ENCODE measurements at regions not wholly inside any gene's neighbourhood (a gene's known extent, or its start where the extent isn't known, plus 50 kb on each side); places are given as distances from the start of the nearest gene placed in this dataset.

DNA sequence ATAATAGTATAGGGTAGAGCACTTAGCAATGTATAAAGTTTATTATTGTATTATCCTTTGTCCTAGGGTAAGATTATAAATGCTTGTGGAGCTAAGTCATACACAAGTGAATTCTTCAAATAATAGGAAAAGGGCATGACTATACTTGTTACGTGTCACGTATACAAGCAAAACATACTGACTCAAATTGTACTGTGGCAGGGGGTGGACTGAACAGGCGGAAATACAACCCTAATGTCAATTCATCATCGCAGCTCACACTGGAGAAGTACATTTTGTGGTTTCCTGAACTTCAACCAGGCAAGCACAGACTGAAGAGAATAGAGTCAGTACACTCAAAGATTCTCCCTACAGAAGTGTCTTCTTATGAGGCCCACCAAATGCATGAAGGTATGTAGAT lies 201.0 kb downstream of the MBD2 start:
- DNase-seq (ENCODE audit: extremely low read depth, low read depth), result no peak

DNA sequence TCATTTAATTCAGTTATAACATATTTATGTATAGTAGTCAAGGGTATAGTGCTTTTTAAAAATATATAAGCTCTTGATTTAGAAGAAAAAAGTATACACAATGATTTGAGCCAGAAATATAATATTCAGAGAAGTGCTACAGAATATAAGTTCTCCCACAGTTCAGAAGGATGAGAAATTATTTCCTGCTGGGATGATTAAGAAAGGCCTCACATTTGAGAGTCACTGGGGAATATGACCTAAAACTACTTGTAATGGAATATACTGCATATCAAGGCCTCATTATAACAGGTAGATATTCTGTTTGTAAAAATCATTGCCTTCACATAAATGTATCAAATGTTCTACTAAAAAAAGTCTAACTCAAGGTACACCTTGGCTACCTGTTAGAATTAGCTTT lies 203.5 kb downstream of the MBD2 start:
- DNase-seq (ENCODE audit: extremely low read depth, low read depth), result no peak

DNA sequence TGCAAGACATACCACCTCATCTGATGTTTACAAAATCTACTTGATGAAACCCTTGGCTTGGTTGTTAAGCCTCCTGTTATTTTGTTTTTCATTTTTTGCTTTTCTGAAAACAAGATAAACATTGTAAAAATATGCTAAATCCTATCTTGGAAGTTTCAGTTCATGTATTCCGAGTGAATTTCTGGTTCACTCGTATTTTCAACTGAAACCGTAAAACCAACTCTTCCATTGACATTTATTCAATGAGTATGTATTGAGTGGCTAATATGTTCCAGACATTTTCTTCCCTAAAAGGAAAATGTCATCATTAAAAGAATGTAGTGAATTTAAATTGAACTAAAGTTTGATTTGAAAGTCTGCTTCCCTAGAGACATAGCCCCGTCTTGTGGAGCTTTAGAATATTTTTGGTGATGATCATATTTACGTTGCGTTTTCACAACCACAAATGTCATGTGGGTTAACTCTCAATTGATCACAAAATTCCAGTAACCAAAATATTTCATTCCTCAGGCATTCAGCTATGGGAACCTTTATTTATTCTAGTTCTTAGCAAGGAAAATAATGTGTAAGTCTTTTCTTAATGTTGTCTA lies 204.2 kb downstream of the MBD2 start:
- DNase-seq (ENCODE audit: extremely low read depth, low read depth), result no peak

DNA sequence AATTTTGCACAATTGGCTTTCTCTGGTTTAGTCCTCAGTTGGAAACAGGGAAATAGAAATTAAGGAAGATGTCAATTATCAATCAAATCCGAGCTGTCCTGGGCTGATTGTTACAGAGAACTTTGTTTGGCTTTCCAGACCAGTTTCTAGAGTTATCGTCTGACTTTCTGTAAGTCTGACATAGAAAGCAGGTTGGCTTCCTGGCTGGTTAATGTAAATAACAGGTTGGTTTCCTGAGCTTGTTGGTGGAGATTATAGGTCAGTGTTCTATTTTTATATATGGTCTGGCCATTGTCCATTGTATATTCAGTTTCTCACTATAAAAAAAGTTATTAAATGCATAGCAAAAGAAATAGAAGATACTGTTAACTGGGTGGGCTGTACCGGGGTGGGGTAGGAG lies 204.8 kb downstream of the MBD2 start:
- DNase-seq (ENCODE audit: extremely low read depth, low read depth), result no peak

DNA sequence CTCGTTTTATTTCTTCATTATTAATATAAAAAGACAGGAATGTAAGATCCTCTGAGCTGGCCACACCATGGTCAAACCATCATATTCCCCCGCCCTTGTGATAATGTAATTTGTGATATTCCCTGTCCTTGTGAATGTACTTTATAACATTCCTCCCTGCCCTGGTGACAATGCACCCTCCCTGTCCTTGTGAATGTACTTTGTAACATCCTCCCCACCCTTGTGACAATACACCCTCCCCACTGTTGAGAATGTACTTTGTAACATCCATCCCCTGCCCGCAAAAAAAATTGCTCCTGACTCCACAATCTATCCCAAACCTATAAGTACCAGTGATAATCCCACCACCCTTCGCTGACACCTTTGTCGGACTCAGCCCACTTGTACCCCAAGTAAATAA lies 211.0 kb downstream of the MBD2 start:
- DNase-seq (ENCODE audit: extremely low read depth, low read depth), result no peak

DNA sequence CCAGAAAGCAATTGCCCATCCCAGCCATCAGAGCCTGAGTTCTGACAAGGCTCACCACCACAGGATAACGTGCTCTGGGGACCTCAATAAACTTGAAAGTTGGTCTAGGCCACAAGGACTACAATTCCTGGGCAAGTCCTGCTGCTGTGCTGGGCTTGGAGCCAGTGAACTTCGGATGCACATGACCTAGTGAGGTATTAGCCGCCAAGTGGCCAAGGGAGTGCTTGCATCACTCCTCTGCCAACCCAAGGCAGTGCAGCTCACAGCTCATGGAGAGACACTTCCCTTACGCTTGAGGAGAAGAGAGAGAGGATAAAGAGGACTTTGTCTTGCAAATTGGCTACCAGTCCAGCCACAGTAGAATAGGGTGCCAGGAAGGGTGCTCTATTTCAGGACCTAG lies 219.6 kb downstream of the MBD2 start:
- DNase-seq (ENCODE audit: extremely low read depth, low read depth), result no peak

DNA sequence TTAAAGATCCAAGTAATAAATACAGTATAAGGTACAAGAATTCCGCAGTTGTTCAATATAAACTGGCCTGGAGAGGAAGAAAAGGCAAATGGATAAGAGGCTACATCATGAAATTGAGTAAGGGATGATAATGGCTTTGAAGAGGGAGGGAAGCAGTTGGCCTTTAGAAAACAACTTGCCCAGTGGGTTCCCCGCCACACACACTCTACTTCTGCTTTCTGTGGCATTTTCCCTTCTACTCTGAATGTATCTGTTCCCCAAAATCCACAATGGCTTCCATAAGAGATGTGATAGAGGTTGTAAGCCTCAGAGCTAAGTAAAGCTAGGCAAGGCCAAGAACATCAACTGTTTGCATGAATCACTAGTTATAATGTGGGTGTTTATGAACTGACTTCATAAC lies 221.3 kb downstream of the MBD2 start:
- DNase-seq (ENCODE audit: extremely low read depth, low read depth), result no peak

DNA sequence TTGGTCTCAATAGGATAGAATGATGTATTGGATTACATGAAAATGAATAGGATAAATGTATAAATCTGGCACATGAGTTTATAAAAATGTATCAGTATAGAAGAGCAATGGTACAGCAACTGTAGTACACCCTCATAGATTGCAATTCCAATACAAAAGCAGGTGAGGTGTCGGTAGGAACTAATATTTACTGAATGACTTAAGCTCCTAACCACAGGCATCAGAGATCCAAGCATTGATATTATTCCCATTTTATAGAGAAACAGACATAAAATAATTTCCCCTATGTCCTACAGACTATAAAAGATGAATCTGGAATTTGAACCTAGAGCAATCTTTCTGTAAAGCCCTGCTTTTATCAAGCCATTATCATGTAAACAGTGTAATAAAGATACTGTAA lies 227.4 kb downstream of the MBD2 start:
- no peak for DNase-seq (ENCODE audit: extremely low read depth, low read depth)

DNA sequence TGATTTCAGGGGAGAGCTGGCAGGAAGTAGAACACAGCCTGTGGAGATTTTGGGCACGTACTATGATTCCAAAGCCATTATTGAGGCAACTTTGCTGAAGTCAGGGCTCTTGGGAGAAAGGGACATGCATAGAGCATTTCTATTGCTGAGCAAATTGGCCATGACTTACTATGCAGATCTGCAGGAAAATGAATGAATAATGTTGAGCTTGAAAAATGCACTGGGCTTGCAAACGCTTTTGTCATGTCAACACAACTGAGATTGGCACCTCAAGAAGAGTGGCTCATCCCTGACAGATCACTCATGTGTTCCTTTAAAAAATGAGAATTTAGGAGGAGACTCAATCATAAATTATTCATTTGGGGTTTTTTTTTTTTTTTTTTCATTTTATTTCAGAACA lies 230.5 kb downstream of the MBD2 start:
- DNase-seq (ENCODE audit: extremely low read depth, low read depth), result no peak

DNA sequence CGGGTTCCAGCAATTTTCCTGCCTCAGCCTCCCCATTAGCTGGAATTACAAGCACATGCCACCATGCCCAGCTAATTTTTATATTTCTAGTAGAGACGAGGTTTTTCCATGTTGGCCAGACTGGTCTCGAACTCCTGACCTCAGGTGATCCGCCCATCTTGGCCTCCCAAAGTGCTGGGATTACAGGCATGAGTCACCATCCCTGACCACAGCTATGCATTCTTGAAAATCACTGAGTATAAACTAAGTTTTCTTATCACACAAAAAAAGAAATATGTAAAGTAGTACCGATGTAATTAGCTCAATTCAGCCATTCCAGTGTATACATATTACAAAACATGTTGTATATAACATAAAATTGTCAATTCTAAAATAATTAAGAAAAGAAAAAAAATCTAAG lies 232.7 kb downstream of the MBD2 start:
- DNase-seq (ENCODE audit: extremely low read depth, low read depth), result no peak

DNA sequence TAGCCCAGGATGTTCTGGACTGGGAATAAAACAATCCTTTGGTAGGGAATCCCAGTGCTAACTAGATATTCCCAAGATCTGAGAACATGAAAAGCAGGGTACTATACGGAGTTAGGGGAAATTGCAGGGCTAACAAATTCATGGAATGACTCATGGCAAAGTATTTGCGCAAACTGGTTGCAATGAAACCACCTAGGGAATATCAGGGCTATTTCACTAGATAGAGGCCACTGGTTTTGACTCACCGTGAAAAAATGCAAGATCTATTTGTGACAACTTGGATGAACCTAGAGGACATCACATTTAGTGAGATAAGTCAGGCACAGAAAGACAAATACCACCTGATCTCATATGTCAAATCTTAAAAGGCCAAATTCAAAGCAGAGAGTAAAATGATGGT lies 233.3 kb downstream of the MBD2 start:
- DNase-seq (ENCODE audit: extremely low read depth, low read depth), result no peak

DNA sequence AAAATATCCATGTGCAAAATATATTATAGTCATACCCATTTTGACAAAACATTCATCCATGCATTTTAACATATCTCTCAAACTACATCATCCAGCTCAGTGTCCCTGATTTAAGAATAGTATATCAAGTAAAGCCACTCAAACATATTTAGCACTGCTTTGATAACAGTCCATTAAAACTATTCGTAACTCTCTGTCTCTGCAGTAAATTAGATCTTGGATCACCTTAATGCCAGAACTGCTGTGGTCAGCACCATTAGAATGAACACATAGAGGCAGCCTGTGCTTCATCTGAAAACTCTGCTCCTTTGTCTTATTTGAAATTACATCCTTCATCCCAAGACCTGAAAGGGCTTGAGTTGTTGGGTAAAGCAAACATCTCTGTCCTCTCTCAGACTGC lies 234.0 kb downstream of the MBD2 start:
- DNase-seq (ENCODE audit: extremely low read depth, low read depth), result no peak

DNA sequence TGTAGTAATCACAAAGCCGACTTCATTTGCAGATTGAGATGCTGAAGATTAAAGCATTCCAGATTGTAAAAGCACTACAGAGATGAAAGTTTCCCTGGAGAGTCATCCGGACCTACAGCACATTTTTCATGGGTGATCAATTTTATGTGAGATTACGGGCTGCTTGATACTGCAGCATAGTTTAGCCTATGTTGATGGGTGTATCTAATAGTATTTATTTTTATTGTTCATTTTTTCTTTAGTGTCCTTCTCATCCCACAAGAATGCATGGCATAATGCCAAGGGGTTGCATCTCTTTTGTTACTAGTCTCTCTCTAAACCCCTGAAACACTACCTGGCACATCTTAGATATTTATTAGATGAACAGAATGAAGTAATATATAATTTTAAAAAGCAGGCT lies 240.4 kb downstream of the MBD2 start:
- DNase-seq (ENCODE audit: extremely low read depth, low read depth), result no peak

DNA sequence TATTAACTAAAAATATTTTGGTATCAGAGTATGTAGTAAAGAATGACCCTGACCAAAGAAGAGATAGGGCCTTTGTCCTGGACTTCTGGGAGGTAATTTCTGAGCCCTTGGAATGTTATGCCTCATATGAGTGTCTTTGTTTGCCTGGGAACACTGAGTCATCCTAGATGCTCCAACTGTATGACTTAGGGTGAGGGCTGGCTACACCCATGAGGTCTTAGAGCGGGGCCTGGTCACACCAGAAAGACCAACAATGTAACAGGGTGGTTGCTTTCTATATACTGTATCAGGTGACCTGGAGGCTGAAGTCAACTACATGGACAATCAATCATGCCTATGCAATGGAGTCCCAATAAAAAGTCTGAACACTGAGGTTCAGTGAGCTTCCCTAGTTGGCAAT lies 253.1 kb downstream of the MBD2 start:
- no peak for DNase-seq (ENCODE audit: extremely low read depth, low read depth)

DNA sequence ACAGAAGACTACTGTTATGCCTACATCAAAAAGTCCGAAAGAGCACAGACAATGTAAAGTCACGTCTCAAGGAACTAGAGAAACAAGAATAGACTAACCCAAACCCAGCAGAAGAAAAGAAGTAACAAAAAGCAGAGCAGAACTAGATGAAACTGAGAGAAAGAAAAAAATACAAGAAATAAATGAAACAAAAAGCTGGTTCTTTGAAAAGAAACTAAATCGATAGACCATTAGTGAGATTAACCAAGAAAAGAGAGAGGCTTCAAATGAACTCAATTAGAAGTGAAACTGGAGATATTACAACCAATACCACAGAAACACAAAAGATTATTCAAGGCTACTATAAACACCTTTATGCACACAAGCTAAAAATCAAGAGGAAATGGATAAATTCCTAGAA lies 271.8 kb downstream of the MBD2 start:
- DNase-seq (ENCODE audit: extremely low read depth, low read depth), result no peak

DNA sequence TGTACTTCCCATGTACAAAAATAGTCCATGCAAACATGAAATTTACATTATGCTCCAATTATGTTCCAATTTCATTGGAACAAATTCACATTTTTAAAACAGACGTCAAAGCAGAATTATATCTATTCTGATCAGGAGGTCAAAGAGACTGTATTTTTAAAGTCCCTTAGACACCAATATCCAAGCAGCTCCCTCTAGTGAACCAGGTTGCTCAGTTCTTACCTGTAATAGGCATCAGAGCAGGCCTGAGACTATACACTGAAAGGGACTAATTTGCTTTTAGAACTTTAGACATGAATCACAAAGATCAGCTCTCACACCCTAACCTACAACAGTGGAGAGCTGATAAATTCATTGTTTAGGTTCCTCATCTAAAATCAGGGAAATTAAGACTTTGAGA lies 273.9 kb downstream of the MBD2 start:
- no peak for DNase-seq (ENCODE audit: extremely low read depth, low read depth)

DNA sequence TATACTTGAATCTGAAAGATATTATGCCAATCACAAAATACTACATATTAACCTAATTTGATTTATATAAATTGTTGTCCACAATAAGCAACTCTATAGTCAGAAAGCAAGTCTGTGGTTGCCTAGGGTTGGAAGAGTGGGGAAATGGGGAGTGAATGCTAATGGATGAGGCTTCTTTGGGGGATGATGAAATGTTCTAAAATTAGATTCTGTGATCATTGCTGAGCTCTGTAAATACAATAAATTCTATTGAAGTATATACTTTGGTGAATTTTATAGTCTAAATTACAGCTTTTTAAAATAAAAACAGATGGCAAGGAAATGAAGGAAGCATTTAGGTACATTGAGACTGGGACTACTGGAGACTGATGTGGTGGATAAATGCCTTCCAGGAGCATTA lies 275.5 kb downstream of the MBD2 start:
- DNase-seq (ENCODE audit: extremely low read depth, low read depth), result no peak

DNA sequence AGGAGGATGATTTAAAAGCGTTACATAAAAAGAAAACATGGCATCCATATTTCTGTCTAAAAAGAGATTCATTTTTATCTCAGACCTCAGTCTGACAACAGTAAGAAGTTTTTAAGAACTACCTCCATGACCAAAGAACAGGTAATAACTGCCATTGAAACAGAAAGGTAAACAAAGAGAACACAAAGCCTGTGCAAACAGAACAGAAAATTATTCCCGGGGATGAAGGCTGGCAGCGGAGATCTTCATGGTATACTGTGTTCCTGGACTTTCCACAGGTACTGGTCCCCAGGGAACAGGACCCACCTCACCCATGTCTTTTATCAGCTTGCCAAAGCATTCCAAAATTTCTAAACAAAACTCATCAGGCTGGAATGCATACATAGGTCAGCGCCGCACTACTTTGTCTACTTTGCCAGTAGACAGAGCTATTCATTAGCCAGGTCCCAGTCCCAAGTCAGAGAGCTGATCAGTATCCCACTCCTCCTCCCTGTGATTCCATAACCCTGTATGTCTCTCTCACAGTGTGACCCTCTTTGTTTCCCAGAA lies 277.3 kb downstream of the MBD2 start:
- no peak for DNase-seq (ENCODE audit: extremely low read depth, low read depth)

DNA sequence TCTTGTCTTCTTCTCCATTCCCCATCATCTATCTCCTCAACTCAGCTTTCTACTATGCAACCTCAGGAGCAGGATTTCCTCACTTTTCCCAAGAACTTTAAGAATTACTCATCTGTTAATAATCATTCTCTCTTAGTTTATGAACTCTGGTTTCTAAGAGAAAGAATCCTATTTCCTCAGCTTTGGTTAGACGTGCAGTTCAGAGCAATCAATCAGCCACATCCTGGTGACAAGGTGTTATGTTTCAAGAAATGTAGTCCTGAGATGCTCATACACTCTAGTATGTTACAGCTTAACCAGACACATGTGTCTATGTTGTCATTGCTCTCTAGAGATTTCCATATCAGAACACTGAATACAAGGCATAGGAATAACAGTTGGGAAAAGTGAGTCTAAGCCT lies 277.9 kb downstream of the MBD2 start:
- no peak for DNase-seq (ENCODE audit: extremely low read depth, low read depth)

DNA sequence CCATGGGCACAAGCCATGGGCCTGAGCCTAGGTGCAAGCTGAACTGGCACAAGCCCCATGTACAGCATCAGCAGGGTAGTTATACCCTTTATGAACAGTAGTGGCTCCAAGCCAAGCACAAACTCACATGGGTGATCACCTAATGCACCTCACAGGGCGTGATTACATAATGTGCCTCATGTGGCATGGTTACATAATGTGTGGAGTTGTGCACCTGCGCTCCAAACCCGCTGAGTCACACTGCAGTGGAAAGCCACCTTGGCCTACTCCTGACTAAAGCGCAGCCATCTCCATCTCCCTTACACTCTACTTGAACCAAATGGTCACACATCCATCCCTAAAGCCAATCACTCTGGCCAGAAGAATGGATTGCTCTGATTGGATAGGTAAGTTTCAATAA lies 279.7 kb downstream of the MBD2 start:
- no peak for DNase-seq (ENCODE audit: extremely low read depth, low read depth)

DNA sequence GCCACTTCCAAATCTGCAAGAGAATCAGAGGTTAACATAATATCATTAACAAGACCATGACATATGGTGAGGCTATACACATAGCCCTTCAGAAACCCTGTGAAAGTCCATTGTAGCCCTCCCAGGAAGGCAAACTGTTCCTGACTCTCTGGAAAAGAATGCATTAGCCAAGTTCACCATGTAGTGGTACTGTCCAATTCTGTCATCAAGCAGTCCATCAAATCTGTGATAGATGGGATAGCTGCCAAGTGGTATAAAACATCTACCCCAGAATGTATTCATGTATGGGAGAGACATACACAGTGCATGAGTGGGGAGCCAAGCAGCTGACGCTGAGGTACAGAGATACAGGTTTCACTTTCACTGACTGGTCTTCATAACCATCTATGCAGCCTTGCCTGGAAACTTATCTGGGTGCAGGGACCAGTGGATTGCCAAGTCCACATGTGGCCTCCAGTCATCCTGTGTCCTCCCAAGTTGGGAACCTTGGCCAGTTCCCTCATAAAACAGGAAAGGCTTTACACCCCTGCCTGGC lies 281.1 kb downstream of the MBD2 start:
- DNase-seq (ENCODE audit: extremely low read depth, low read depth), result no peak

DNA sequence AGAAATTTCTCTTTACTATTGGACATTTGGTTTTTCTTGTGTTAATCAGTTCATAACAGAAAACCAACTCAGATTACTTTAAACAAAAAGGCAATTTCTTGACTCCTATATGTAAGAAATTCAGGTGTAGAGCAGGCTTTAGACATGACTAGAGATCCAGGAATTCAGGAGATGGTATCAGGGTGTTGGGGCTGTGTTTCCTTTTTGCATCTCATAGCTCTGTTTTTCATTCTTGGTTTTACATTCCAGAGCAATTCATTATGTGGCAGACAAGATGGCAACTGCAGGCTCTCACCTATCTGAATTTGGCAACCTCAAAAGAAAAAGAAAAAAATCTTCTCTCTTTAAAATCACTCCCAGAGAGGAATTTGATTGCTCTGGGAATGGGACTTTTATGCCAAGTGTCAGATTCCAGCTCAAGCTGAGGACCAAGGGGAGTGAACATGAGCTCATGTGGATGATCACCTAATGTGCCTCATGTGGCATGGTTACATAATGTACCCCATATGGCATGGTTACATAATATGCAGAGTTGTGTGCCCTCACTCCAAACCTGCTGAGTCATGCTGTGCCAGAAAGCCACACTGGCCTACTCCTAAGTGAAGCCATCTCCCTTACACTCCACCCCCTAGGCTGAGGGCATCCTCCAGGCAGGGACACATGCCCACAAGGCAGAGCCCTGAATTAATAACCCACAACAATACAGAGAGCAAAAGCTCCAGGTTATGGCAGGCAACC lies 282.7 kb downstream of the MBD2 start:
- peak; percentile 1 for DNase-seq (ENCODE audit: extremely low read depth, low read depth)

All from NCI-H460 (cell line).